Right renal pelvis (tissue), 4 donors: ENCODE measurements at regions not wholly inside any gene's neighbourhood (a gene's known extent, or its start where the extent isn't known, plus 50 kb on each side); places are given as distances from the start of the nearest gene placed in this dataset.
"Not testable (repeated sequence)": the region's sequence is repeated elsewhere in the genome, so short reads cannot be mapped to it uniquely, and the experiment has no call there.

ENCODE experiments used
- DNase-seq, 4 donors: peaks; one replicate each; pipeline ENCODE4 v3.0.0-alpha.2; 2013; ENCODE audit warnings: low read depth in 4 of 4, low spot score in 3 of 4, missing footprints in 1 of 4

GRCh38 chr3:94778814-94779494, 716.1 kb downstream of the NSUN3 start:
- no peak for DNase-seq

- no peak for DNase-seq
Observed at GRCh38 chr3:94779699-94780098, 716.8 kb downstream of the NSUN3 start.

- DNase-seq, result no peak
Observed at GRCh38 chr3:94784274-94784673, 721.4 kb downstream of the NSUN3 start.

- no peak for DNase-seq
Observed at GRCh38 chr3:94787066-94787465, 724.2 kb downstream of the NSUN3 start.

GRCh38 chr3:94787734-94788270, 724.9 kb downstream of the NSUN3 start:
- peak in 2 of 4 donors; percentile 1 to 10 for DNase-seq

- no peak for DNase-seq
Observed at GRCh38 chr3:94794563-94794962, 731.7 kb downstream of the NSUN3 start.

- no peak for DNase-seq
Observed at GRCh38 chr3:94799420-94800060, 736.7 kb downstream of the NSUN3 start.

GRCh38 chr3:94811836-94812235, 749.0 kb downstream of the NSUN3 start:
- no peak for DNase-seq

GRCh38 chr3:94821241-94821640, 758.4 kb downstream of the NSUN3 start:
- no peak for DNase-seq

- no peak for DNase-seq
Observed at GRCh38 chr3:94822298-94822697, 759.4 kb downstream of the NSUN3 start.

GRCh38 chr3:94846251-94846650, 783.4 kb downstream of the NSUN3 start:
- DNase-seq, result not testable (repeated sequence)

- no peak for DNase-seq
Observed at GRCh38 chr3:94862703-94863102, 799.8 kb downstream of the NSUN3 start.

GRCh38 chr3:94869059-94869547, 806.2 kb downstream of the NSUN3 start:
- DNase-seq, result no peak

GRCh38 chr3:94873751-94874150, 810.9 kb downstream of the NSUN3 start:
- no peak for DNase-seq

GRCh38 chr3:94875149-94875548, 812.3 kb downstream of the NSUN3 start:
- no peak for DNase-seq

- no peak for DNase-seq
Observed at GRCh38 chr3:94887065-94887464, 824.2 kb downstream of the NSUN3 start.

GRCh38 chr3:94896994-94897393, 834.1 kb downstream of the NSUN3 start:
- DNase-seq, result no peak

- DNase-seq, result no peak
Observed at GRCh38 chr3:94904156-94904674, 841.4 kb downstream of the NSUN3 start.

- DNase-seq, result no peak
Observed at GRCh38 chr3:94909726-94910125, 846.9 kb downstream of the NSUN3 start.

GRCh38 chr3:94912656-94913055, 849.8 kb downstream of the NSUN3 start:
- DNase-seq, result no peak

GRCh38 chr3:94927175-94927574, 864.3 kb downstream of the NSUN3 start:
- DNase-seq, result no peak

GRCh38 chr3:94928921-94929320, 866.1 kb downstream of the NSUN3 start:
- DNase-seq, result no peak
